Ureter (tissue), 1 donor: ENCODE measurements at regions not wholly inside any gene's neighbourhood (a gene's known extent, or its start where the extent isn't known, plus 50 kb on each side); places are given as distances from the start of the nearest gene placed in this dataset.

Source experiments
- DNase-seq: peaks from one replicate; pipeline ENCODE4 v3.0.0-alpha.2; 2020; ENCODE audit warnings: low spot score
- donor health status: DM: yes; HTN: yes; CAD: no.

DNA sequence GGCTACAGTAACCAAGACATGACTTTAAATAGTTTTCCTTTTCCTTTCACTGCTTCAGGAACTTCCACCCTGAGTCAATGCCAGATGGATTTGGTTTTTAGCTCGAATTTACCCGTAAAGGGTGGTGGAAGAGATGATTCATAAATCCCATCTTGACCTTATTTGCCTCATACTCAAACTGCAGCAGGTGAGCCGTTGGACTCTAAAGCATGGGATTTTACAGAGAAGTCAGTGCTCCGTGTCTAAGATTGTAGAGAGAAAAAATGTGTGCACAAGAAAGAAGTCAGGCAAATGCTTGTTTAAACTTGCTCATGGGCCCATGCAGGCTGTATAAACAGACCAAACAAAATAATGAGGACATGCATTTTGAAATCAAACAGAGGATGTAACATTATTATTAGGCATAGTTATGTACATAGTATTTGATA, 369.7 kb upstream of the TRIB2 start:
- no peak for DNase-seq

DNA sequence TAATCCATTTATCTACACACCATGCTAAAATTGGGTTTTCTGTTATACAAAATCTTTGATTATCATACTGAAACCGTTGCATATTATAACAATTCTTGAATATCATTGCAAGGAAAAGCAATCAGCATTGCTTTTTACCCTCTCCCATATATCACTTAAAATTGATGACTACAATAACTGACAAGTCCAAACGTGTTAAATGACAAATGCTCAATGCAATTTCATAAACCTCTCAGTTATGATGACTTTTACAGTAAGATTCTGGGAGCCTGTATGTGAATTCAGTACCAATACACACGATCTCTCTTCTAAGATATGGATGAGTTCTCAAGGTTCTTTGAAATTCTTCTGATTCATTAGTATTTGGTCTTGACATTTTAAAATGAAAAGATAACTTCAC, 368.5 kb upstream of the TRIB2 start:
- no peak for DNase-seq

DNA sequence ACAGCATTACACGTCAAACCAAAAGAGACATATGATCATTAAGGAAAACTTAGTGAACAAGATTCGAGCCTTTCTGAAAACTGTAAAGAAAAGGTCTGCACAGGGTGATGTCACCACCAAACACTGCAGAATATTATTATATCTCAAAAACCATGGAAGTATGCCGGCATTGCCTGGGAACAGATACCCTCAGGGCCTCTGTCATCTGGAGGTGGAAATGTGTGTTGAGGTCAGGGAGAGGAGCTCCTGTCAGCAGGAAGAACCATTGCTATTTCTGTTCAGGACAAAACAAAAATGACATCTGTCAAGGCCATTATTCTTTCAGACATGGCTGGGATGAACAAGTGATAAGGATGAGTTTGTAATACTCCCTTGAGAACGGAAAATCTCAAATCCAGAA, 365.9 kb upstream of the TRIB2 start:
- DNase-seq: no peak

DNA sequence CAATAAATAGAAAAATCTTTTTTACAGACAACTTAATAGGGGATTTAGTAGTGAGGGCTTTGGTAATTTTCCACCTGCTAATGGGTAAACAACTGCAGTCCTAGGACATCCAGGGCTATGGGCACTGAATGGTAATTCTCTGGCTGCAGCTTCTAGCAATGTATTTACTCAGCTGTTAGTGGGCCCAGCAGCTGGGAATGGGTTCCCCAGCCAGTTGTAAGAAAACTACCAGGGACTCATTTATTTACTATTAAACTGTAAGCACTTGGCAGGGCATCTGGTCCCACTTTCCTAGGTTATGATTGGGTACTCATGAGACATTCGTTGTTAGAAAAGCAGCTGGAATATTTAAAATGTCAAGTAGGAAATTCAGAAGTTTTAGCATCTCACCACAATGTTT, 363.8 kb upstream of the TRIB2 start:
- no peak for DNase-seq

DNA sequence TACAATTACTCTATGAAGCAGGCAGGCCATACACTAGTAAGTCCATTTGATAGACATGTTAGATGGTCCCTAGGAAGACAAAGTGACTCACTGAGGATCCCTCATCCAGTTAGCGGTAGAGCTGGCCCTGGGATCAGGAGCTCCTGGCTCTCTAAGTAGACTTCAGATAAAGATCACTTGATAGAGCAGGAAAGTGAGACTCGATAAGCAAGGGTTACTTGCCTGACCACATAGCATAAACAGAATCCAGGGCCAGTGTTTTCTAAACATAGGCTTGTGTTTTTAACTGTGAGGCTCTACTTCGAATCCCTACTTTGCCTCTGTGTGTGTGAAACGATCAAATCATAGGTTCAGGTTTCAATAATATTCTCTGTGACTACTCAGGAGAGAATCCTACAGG, 355.2 kb upstream of the TRIB2 start:
- no peak for DNase-seq

DNA sequence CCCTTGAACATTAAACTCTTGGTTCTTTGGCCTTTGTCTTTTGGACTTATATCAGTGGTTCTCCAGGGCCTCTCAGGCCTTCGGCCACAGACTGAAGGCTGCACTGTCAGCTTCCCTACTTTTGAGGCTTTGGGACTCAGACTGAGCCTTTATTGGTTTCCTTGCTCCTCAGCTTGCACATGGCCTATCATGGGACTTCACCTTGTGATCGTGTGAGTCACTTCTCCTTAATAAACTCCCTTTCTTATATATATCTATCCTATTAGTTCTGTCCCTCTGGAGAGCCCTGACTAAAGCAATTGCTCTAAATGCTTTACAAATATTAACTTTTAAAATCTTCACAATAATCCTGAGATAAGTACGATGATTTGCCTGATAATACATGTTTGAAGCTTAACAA, 353.6 kb upstream of the TRIB2 start:
- no peak for DNase-seq

DNA sequence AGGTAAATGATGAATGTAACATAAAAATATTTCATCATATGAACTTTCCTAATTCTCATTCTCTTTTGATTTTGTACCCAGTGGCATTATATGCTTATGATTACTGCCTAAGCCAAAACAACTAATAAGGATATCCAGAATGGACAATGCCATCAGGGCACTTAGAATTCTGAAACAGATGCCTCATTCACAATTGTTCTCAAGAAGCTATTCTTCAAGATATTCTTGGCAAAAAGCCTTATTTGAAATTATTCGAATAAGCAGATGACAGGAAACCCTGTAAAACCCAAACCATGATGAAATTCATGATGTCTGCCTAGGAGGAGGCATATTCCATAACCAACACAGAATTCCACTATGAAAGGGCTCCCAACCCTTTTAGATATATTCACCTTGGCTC, 353.2 kb upstream of the TRIB2 start:
- DNase-seq: no peak

DNA sequence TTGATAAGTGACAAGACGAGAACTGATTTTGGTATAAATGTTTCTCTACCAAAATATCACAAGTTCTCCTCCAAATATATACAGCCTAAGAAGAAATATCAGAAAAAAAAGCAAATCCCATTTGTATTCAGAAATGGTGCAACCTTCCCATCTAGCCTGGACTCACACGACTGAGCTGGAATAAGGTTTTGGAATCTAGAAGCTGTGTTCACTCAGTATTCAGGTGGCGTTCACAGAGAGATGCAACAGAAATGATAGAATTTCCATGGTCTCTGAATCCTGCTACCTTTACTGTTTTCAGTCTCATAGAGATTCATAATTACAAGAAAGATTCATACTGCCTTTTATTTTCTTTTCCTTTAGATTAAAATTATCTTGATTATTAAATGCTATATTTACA, 347.2 kb upstream of the TRIB2 start:
- no peak for DNase-seq

DNA sequence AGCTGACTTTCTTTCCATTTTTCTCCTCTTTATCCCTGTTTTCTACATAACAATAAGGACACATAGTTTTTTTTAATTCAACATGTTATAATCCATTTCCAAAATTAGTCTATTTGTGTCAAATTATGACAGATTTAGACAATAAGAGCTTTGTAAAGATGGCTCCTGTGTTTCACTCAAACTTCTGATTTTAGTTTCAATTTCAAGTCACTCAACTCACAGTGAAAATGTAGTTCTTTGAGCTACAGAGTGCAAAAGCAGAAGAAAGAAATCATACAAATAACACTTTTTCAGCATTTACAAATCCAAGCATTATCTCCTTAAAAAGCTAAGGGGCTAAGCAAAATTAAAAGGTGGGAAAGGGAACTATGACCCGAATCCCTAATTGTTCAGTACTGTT, 340.7 kb upstream of the TRIB2 start:
- no peak for DNase-seq

DNA sequence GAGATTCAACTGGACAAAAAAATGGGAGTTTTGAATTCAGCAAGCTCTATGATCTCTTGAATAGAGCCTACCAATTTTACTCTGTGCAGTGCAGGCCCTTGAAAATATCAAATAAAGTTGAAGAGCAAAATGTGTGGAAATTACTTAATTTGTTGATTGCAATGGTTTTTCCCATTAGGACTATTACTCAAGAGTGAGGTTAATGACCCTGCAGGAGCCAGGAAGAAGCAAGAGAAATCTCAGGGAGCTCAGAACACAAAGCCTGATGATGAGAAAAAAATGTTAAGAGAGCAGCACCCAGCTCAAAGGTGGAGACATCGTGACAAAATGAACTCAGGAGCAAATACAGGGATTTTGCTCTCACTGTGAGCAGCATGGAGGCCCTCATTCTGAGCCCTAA, 337.6 kb upstream of the TRIB2 start:
- no peak for DNase-seq

DNA sequence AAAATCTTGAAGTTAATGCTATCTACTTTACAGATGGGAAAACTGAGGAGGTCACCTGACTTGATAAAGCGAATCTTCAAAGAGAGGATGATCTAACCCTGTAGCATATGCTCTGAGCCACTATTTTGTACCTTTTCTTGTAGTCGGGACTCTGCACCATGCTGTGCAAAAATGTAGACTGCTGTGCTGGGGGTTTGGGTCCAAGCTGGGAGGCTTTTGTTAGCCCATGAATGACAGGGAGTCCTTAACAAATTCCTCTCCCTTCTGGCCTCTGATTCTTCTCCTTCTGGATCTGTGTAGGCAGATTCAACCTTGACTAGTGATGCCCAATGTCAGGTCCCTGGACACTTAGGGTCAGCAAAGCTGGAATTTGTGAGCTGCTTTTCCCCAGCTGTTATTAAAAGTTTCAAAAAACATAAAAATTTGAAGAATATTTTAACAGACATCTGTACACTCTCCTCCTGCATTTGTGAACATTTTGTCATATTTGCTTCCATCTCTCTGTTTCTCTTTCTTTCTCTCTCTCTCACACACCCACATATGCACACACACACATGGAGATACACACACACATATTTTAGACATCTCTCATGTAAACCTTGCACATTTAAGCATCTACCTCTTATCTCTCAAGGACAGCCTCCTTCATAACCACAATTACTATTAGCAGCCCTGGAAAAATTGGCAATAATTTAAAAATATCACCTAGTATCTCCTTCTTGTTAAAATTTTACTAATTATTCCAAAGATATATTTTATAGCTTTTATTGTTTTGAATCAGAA, 335.0 kb upstream of the TRIB2 start:
- no peak for DNase-seq

DNA sequence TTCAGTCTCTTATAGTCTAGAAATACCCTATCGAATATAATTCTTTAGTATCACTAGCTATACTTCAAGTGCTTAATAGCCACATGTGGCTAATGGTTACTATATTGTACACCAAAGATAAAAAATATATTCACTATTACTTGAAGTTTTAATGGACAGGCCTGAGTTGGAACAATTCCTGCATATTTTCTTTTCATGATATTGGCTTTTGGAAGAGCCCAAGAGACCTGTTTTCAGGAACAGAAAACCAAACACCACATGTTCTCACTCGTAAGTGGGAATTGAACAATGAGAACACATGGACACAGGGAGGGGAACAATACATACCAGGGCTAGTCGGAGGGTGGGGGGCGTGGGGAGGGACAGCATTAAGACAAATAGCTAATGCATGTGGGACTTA, 334.4 kb upstream of the TRIB2 start:
- DNase-seq: no peak

DNA sequence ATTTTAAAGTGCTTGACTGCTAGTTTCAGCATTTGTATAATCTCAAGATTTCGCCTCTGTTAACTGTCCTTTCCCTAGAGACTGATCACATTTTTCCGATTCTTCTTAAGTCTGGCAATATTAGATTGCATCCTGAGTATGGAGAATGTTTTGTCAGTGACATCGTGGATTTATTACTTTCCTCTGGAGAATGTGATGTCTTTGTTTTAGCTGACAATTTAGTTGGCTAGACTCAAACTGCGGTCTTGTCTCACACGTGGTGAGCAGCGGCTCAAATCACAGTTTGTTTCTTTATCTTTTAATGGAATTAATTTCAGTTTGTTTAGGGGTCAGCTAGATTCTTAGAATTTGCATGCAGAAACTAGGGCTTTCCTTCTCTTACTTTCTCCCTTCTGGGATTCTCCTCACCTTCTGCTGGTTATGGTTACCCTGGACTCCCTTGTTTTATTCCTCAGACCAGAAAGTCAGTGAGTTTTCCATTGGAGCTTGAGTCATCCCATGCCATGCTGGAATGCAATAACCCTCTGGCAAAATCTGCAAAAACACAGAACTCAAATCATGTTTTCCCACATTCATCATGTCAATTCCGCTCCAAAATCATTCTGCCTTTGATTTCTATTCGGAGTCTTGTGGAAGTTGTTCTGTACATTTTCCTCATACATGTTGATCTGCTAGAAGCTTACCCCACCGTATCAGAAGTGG, 327.2 kb upstream of the TRIB2 start:
- no peak for DNase-seq

DNA sequence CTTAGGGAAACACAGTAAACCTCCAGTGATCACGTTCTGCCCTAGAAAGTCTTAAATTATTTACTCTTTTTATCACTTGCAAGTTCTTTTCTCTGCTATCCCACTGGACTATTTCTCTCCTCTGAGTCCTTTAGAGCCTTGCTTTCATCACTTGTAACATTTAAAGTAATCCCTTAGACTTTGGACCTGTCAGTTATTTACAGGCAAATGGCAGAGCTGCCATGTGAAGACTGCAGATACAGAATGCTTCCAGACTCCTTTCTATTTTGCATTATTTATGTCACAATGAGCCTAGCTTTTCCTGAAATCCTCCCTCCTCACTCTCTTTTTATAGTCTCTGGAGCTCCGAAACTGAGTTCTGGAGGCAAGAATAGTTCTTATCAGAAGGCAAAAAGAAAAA, 325.6 kb upstream of the TRIB2 start:
- no peak for DNase-seq

DNA sequence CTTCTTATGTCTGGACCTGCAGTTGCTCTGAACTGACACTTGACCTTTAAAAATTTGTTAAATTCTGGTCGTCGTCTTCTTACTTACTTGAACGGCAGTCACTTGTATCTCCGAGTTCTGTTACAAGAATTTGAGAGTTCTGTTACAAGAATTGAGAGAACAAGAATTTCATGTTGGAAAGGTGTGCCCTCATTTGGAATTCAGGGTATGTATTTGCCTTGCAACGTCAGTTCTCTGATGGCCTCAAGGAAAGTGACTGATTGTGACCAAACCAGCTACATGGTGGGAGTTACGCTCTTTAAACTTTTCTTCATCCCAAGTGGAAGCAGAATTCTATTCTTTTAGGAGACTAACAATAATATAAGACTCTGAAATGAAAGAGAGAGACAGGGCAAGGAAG, 320.0 kb upstream of the TRIB2 start:
- DNase-seq: no peak

DNA sequence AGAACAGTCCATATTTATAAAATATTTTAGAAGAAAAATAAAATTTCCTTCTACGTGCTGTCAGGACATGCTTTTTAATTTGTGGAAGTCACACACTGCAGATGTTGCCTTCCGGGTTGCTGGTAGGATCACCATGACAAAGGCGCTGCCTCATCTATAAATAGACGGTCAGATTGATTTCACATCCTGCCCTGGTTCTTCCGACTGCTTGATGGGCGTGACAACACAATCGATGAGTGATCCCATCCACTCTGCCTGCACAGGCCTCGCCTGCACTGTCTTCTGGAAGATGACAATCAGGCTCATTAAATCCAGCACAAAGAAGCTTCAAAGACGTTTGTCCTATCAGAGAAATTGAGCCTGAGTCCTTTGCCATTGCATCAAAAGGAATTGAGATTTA, 318.9 kb upstream of the TRIB2 start:
- DNase-seq: no peak

DNA sequence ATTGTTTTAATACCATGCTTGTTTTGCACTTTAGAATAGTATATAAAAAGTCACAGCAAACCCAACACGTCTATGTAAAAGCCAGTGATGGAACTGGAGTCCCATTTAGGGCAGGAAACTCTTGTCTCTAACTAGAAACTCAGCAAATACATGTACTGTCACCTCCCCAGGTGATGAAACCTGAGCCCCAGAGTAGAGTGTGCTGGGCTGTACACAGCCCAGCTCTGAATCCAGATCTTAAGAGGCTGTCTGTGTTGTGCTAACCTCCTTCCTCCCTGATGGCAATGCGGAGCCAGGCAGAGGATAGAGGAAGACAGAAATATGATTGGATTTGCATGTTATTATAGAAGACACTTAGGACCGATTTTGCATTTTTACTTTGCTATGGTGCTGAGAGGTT, 317.5 kb upstream of the TRIB2 start:
- no peak for DNase-seq

DNA sequence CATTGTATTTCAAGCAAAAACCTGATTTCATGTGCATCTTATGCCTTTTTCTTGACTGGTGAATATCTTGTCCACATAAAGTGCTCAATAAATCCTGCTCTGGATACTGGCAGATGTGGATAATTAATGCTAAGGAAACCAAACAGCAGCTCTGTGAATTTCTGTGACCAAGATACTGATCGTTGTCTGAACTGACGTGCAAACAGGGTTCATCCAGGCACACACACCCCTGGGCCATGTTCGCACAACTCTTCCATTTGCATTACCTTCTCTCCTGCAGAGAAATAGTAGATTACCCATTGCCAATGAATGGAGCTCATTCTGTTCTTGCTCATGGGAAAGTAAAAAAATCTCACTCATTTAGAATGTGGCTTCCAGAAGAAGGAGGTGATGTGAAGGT, 316.2 kb upstream of the TRIB2 start:
- DNase-seq: no peak

DNA sequence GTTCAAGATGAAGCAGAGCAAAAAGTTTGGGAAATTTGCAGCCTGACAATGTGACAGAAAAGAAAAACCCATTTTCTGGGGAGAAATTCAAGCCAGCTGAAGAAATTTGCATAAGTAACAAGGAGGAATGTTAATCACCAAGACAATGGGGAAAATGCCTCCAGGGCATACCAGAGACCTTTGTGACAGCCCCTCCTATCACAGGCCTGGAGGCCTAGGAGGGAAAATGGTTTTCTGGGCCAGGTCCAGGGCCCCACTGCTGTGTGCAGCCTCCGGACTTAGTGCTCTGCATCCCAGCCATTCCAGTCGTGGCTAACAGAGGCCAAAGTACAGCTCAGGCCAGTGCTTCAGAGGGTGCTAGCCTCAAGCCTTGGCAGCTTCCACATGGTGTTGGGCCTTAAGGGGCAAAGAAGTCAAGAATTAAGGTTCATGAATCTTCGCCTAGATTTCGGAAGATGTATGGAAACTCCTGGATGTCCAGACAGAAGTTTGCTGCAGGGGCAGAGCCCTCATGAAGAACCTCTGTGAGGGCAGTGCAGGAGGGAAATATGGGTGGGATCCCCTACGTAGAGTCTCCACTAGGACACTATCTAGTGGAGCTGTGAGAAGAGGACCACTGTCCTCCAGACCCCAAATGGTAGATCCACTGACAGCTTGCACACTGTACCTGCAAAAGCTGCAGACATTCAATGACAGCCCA, 314.1 kb upstream of the TRIB2 start:
- no peak for DNase-seq

DNA sequence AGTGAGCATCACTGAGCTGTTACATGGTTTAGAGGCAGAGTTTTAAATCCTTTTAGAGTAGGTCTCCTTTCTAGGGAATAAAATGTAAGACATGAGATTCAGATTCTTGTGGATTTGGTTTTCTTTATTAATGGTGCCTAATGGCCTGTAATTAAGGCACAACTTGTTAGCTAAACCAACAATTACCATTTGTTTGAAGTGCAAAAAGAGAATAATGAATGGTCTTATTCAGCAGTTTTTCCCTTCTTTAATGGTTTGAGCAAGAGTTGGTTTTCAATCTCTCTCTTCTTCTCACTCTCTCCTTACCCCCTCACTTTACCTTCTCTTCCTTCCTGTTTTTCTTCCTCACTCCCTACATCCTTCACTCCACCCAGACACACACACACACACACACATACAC, 312.2 kb upstream of the TRIB2 start:
- DNase-seq: no peak

DNA sequence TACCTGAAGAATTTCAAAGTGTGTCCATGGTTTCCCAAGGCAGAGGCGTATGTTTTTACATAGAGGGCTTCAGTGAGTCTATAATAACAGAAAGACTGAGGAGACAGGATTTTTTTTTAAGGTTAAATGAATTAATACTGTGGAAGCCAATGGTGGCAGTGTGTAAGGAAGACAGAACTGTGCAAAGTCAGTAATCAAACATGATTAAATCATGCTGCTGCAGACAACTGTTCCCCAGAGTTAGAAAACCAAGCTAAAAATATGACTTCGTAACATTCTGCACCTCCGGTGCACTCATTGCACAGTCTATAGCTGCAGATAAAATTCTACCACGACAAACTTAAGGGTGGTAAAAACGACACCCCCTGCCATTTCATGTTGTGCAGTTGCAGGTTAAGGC, 309.6 kb upstream of the TRIB2 start:
- DNase-seq: no peak

DNA sequence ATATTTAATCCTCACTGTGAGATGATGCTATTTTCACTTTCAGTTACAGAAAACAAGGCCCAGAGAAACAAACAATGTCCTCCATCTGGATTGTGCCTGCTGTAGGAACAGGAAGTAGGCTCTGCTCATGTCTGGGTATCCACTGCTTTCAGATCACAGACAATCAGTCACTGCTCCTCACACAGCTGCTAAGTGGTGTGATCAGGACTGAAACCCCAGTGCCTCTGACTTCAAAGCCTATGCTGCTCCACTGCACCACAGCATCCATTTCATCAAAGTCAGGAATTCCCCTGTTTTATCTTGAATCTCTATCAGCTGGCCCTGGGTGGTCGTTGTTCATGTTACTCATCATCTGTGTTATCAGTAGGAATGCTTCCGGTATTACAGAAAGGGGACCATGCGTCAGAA, 303.8 kb upstream of the TRIB2 start:
- no peak for DNase-seq

DNA sequence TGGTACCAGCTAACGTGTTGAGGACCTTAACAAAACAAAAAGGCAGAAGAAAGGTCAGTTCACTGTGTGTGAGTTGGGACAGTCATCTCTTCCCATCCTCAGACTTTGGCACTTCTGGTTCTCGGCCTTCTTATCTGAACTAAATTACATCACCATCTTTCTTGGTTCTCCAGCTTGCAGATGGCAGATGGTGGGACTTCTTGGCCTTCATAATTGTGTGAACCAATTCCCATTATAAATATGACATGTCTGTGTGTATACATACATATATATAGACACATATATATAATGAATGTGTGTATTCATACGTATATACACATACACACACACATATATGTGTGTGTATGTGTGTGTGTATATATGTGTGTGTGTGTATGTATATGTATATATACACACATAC, 301.2 kb upstream of the TRIB2 start:
- no peak for DNase-seq
